ENCODE measurements at regions not wholly inside any gene's neighbourhood (a gene's known extent, or its start where the extent isn't known, plus 50 kb on each side); places are given as distances from the start of the nearest gene placed in this dataset.
"Not testable (repeated sequence)": the region's sequence is repeated elsewhere in the genome, so short reads cannot be mapped to it uniquely, and the experiment has no call there.

- not testable (repeated sequence) for TF ChIP-seq POLR2AphosphoS5 (IDR thresholded peaks at IDR 0.05; ENCODE audit: insufficient read depth, low read depth, low read length); POLR2A (IDR thresholded peaks at IDR 0.05; ENCODE audit: low read depth, low read length)
Observed at GRCh38 chr5:108444130-108444529, 62.2 kb upstream of the FBXL17 start.

Measured in endothelial cell of umbilical vein (primary cell).